NT2/D1 (cell line): ENCODE measurements at regions not wholly inside any gene's neighbourhood (a gene's known extent, or its start where the extent isn't known, plus 50 kb on each side); places are given as distances from the start of the nearest gene placed in this dataset.

Experiments
- DNase-seq: peaks from one replicate; pipeline ENCODE4 v3.0.0-alpha.2; 2011; ENCODE audit warnings: low read depth, low spot score
- H3K27me3 ChIP-seq: 2 replicates; pipeline ENCODE4 v1.6.0; 2011; ENCODE audit warnings: mild to moderate bottlenecking; ENCODE audit not compliant: insufficient read length, insufficient read depth
- H3K36me3 ChIP-seq: 2 replicates; pipeline ENCODE4 v1.6.1; 2011; ENCODE audit warnings: mild to moderate bottlenecking, low read length, mixed read lengths; ENCODE audit not compliant: insufficient read depth, insufficient read length
- H3K4me1 ChIP-seq: 2 replicates; pipeline ENCODE4 v1.5.1; 2011; ENCODE audit not compliant: insufficient read depth, insufficient read length
- H3K4me3 ChIP-seq: 2 replicates; pipeline ENCODE4 v1.5.1; 2011; ENCODE audit warnings: low read depth; ENCODE audit not compliant: insufficient read length
- H3K9ac ChIP-seq: 2 replicates; pipeline ENCODE4 v1.6.0; 2011; ENCODE audit warnings: low read depth; ENCODE audit not compliant: insufficient read length
- H3K9me3 ChIP-seq: 2 replicates; pipeline ENCODE4 v1.5.1; 2011; ENCODE audit warnings: mild to moderate bottlenecking, low read length; ENCODE audit not compliant: insufficient read depth
- SUZ12 ChIP-seq: IDR thresholded peaks from 2 replicates; pipeline ENCODE4 v1.6.1; 2011; ENCODE audit not compliant: insufficient read length, insufficient read depth; ENCODE audit errors: extremely low read depth
- YY1 ChIP-seq: IDR thresholded peaks from 2 replicates; pipeline ENCODE4 v1.6.1; 2011; ENCODE audit not compliant: insufficient read length, insufficient read depth
- ZNF274 ChIP-seq: IDR thresholded peaks from 2 replicates; pipeline ENCODE4 v1.6.1; 2011; ENCODE audit warnings: mild to moderate bottlenecking, low read depth, low read length

GRCh38 chr1:238639861-238640260, 746.5 kb upstream of the CHRM3 start:
- H3K9ac ChIP-seq = no peak overlapping the region
- no peaks in the 10 kb centered on the region for H3K9me3 ChIP-seq
- H3K36me3 ChIP-seq = no peaks in the 10 kb centered on the region

GRCh38 chr1:238628110-238628509, 737.4 kb upstream of the ZP4 start:
- Histone ChIP-seq H3K27me3 (no peaks in the 10 kb centered on the region), H3K4me1 (no peaks in the 10 kb centered on the region), H3K36me3 (no peaks in the 10 kb centered on the region), H3K4me3 (no peak overlapping the region), H3K9me3 (no peaks in the 10 kb centered on the region), H3K9ac (no peak overlapping the region)
- TF ChIP-seq YY1 (no peak), SUZ12 (no peak), ZNF274 (no peak)
- no peak for DNase-seq

More at GRCh38 chr1:238639861-238640260, 746.5 kb upstream of the CHRM3 start:
- TF ChIP-seq YY1 (no peak), SUZ12 (no peak)
- no peak for DNase-seq
- Histone ChIP-seq H3K4me3 (no peak overlapping the region), H3K27me3 (no peaks in the 10 kb centered on the region), H3K4me1 (no peaks in the 10 kb centered on the region)

GRCh38 chr1:238624776-238625175, 734.1 kb upstream of the ZP4 start:
- TF ChIP-seq SUZ12 (no peak), ZNF274 (no peak), YY1 (no peak)
- Histone ChIP-seq H3K36me3 (no peaks in the 10 kb centered on the region), H3K9me3 (no peaks in the 10 kb centered on the region), H3K4me3 (no peak overlapping the region), H3K9ac (no peak overlapping the region), H3K27me3 (no peaks in the 10 kb centered on the region), H3K4me1 (no peaks in the 10 kb centered on the region)
- DNase-seq = no peak

- DNase-seq = no peak
- TF ChIP-seq ZNF274 (no peak), YY1 (no peak), SUZ12 (no peak)
- Histone ChIP-seq H3K9me3 (no peaks in the 10 kb centered on the region), H3K4me1 (no peaks in the 10 kb centered on the region), H3K9ac (no peak overlapping the region), H3K4me3 (no peak overlapping the region), H3K27me3 (no peaks in the 10 kb centered on the region), H3K36me3 (no peaks in the 10 kb centered on the region)
Observed at GRCh38 chr1:238621405-238621804, 730.7 kb upstream of the ZP4 start.

GRCh38 chr1:238619652-238620051, 728.9 kb upstream of the ZP4 start:
- H3K36me3 ChIP-seq = no peaks in the 10 kb centered on the region
- no peak overlapping the region for H3K4me3 ChIP-seq
- H3K9ac ChIP-seq = no peak overlapping the region
- H3K4me1 ChIP-seq = no peaks in the 10 kb centered on the region
- no peak for DNase-seq
- no peaks in the 10 kb centered on the region for H3K9me3 ChIP-seq
- H3K27me3 ChIP-seq = no peaks in the 10 kb centered on the region
- TF ChIP-seq ZNF274 = no peak
- TF ChIP-seq YY1 = no peak
- TF ChIP-seq SUZ12 = no peak

- no peaks in the 10 kb centered on the region for H3K36me3 ChIP-seq
- no peak for DNase-seq
- no peak overlapping the region for H3K4me3 ChIP-seq
- TF ChIP-seq ZNF274 (no peak), YY1 (no peak), SUZ12 (no peak)
- H3K9me3 ChIP-seq = no peaks in the 10 kb centered on the region
- no peak overlapping the region for H3K9ac ChIP-seq
- no peaks in the 10 kb centered on the region for H3K4me1 ChIP-seq
- no peaks in the 10 kb centered on the region for H3K27me3 ChIP-seq
Observed at GRCh38 chr1:238611406-238611805, 720.7 kb upstream of the ZP4 start.

- no peaks in the 10 kb centered on the region for H3K9me3 ChIP-seq
- H3K36me3 ChIP-seq = no peaks in the 10 kb centered on the region
- no peak for DNase-seq
- H3K9ac ChIP-seq = no peak overlapping the region
- no peaks in the 10 kb centered on the region for H3K27me3 ChIP-seq
- no peaks in the 10 kb centered on the region for H3K4me1 ChIP-seq
- TF ChIP-seq ZNF274 (no peak), SUZ12 (no peak), YY1 (no peak)
- H3K4me3 ChIP-seq = no peak overlapping the region
Observed at GRCh38 chr1:238608144-238608543, 717.4 kb upstream of the ZP4 start.

- Histone ChIP-seq H3K9me3 (no peaks in the 10 kb centered on the region), H3K4me1 (no peaks in the 10 kb centered on the region), H3K27me3 (no peaks in the 10 kb centered on the region), H3K4me3 (no peak overlapping the region), H3K9ac (no peak overlapping the region), H3K36me3 (no peaks in the 10 kb centered on the region)
- TF ChIP-seq YY1 (no peak), SUZ12 (no peak), ZNF274 (no peak)
- DNase-seq = no peak
Observed at GRCh38 chr1:238606896-238607295, 716.2 kb upstream of the ZP4 start.
